ENCODE measurements at regions not wholly inside any gene's neighbourhood (a gene's known extent, or its start where the extent isn't known, plus 50 kb on each side); places are given as distances from the start of the nearest gene placed in this dataset.

- TF ChIP-seq, protein P1, sequence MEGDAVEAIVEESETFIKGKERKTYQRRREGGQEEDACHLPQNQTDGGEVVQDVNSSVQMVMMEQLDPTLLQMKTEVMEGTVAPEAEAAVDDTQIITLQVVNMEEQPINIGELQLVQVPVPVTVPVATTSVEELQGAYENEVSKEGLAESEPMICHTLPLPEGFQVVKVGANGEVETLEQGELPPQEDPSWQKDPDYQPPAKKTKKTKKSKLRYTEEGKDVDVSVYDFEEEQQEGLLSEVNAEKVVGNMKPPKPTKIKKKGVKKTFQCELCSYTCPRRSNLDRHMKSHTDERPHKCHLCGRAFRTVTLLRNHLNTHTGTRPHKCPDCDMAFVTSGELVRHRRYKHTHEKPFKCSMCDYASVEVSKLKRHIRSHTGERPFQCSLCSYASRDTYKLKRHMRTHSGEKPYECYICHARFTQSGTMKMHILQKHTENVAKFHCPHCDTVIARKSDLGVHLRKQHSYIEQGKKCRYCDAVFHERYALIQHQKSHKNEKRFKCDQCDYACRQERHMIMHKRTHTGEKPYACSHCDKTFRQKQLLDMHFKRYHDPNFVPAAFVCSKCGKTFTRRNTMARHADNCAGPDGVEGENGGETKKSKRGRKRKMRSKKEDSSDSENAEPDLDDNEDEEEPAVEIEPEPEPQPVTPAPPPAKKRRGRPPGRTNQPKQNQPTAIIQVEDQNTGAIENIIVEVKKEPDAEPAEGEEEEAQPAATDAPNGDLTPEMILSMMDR (conservative IDR thresholded peaks at IDR 0.05; ENCODE audit: low read length), result no peak
- no peak for TF ChIP-seq EZH2phosphoT487 (IDR thresholded peaks at IDR 0.05; ENCODE audit: borderline replicate concordance)
- no peaks in the 10 kb centered on the region for H3K79me2 ChIP-seq (ENCODE audit: insufficient read depth, low read length)
- H3K4me2 ChIP-seq (ENCODE audit: low read depth, low read length, poor library complexity, severe bottlenecking), result peak overlapping the region; percentile 44
- H3K4me3 ChIP-seq (ENCODE audit: low read length, poor library complexity, severe bottlenecking), result no peak overlapping the region
- H3K9me2 ChIP-seq (replicated peaks; ENCODE audit: low read depth, low read length), result no peaks in the 10 kb centered on the region
- H3K9ac ChIP-seq (ENCODE audit: low read depth, low read length, poor library complexity, severe bottlenecking), result no peak overlapping the region
- H3K9me3 ChIP-seq (ENCODE audit: insufficient read depth, low read depth, low read length), result 0 out of 2 replicates have a peak, but pooled peaks cover 6% of the 10 kb centered on the region
- no peaks in the 10 kb centered on the region for H3K27me3 ChIP-seq (ENCODE audit: insufficient read depth, low read length, poor library complexity, severe bottlenecking)
- peaks cover 14% of the 10 kb centered on the region for H3K4me1 ChIP-seq (ENCODE audit: insufficient read depth, low read length, poor library complexity, severe bottlenecking)
- peak overlapping the region; percentile 77 for H2AFZ ChIP-seq (ENCODE audit: low read length)
- H3F3A ChIP-seq (ENCODE audit: low read depth), result no peaks in the 10 kb centered on the region
- no peaks in the 10 kb centered on the region for H3K36me3 ChIP-seq (ENCODE audit: insufficient read depth, low read length)
- H4K20me1 ChIP-seq (ENCODE audit: insufficient read depth, low read length, poor library complexity, severe bottlenecking), result no peaks in the 10 kb centered on the region
Measured at GRCh38 chr1:222420633-222421032, 127.3 kb downstream of the HHIPL2 start.

GRCh38 chr1:222418654-222419053, 129.2 kb downstream of the HHIPL2 start:
- H3K4me2 ChIP-seq (ENCODE audit: low read depth, low read length, poor library complexity, severe bottlenecking), result no peak overlapping the region
- no peaks in the 10 kb centered on the region for H3K9me2 ChIP-seq (replicated peaks; ENCODE audit: low read depth, low read length)
- H3K27me3 ChIP-seq (ENCODE audit: insufficient read depth, low read length, poor library complexity, severe bottlenecking), result no peaks in the 10 kb centered on the region
- no peaks in the 10 kb centered on the region for H4K20me1 ChIP-seq (ENCODE audit: insufficient read depth, low read length, poor library complexity, severe bottlenecking)
- no peaks in the 10 kb centered on the region for H3F3A ChIP-seq (ENCODE audit: low read depth)
- no peaks in the 10 kb centered on the region for H3K79me2 ChIP-seq (ENCODE audit: insufficient read depth, low read length)
- H2AFZ ChIP-seq (ENCODE audit: low read length), result no peak overlapping the region
- peaks cover 14% of the 10 kb centered on the region for H3K4me1 ChIP-seq (ENCODE audit: insufficient read depth, low read length, poor library complexity, severe bottlenecking)
- H3K9ac ChIP-seq (ENCODE audit: low read depth, low read length, poor library complexity, severe bottlenecking), result no peak overlapping the region
- H3K4me3 ChIP-seq (ENCODE audit: low read length, poor library complexity, severe bottlenecking), result no peak overlapping the region
- H3K36me3 ChIP-seq (ENCODE audit: insufficient read depth, low read length), result no peaks in the 10 kb centered on the region
- TF ChIP-seq, protein P1 (conservative IDR thresholded peaks at IDR 0.05; ENCODE audit: low read length), result no peak
- TF ChIP-seq EZH2phosphoT487 (IDR thresholded peaks at IDR 0.05; ENCODE audit: borderline replicate concordance), result no peak
- H3K9me3 ChIP-seq (ENCODE audit: insufficient read depth, low read depth, low read length), result no peaks in the 10 kb centered on the region

DNA sequence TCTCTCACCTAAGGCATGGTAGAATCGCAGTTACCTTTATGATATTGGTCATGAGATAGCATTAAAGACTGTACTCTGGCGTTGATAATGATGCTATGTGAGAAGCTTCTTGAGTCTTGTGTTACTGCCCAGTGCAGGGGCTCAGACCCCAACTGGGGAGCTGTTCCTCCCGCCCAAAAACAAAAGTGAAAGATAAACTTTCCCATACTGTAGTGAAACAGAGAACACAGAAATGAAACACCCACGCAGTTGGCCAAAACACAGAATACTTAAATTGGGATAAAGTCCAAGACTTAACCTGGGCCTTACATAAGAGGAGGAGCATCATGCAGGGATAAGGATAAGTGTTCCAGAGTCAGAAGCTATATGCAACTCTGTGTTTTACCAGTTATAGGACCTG, 130.6 kb downstream of the HHIPL2 start:
- Histone ChIP-seq H2AFZ (ENCODE audit: low read length) (no peak overlapping the region), H3K36me3 (ENCODE audit: insufficient read depth, low read length) (no peaks in the 10 kb centered on the region), H3K27me3 (ENCODE audit: insufficient read depth, low read length, poor library complexity, severe bottlenecking) (no peaks in the 10 kb centered on the region), H3K9ac (ENCODE audit: low read depth, low read length, poor library complexity, severe bottlenecking) (no peak overlapping the region), H3K4me2 (ENCODE audit: low read depth, low read length, poor library complexity, severe bottlenecking) (no peak overlapping the region), H4K20me1 (ENCODE audit: insufficient read depth, low read length, poor library complexity, severe bottlenecking) (no peaks in the 10 kb centered on the region), H3K9me2 (replicated peaks; ENCODE audit: low read depth, low read length) (no peaks in the 10 kb centered on the region), H3K9me3 (ENCODE audit: insufficient read depth, low read depth, low read length) (no peaks in the 10 kb centered on the region), H3K4me1 (ENCODE audit: insufficient read depth, low read length, poor library complexity, severe bottlenecking) (peaks cover 14% of the 10 kb centered on the region), H3K4me3 (ENCODE audit: low read length, poor library complexity, severe bottlenecking) (no peak overlapping the region), H3K79me2 (ENCODE audit: insufficient read depth, low read length) (no peaks in the 10 kb centered on the region), H3F3A (ENCODE audit: low read depth) (no peaks in the 10 kb centered on the region)
- TF ChIP-seq, protein P1 (conservative IDR thresholded peaks at IDR 0.05; ENCODE audit: low read length), result no peak
- TF ChIP-seq EZH2phosphoT487 (IDR thresholded peaks at IDR 0.05; ENCODE audit: borderline replicate concordance), result no peak
